Trophoblast cell (in vitro differentiated cells and primary cell): ENCODE measurements at regions not wholly inside any gene's neighbourhood (a gene's known extent, or its start where the extent isn't known, plus 50 kb on each side); places are given as distances from the start of the nearest gene placed in this dataset.

Experiments used
- DNase-seq, 2 donors: peaks; one replicate each; pipeline ENCODE4 v3.0.0-alpha.2; 2016
- H2AFZ ChIP-seq: 2 replicates; pipeline ENCODE4 v1.6.1; 2013; ENCODE audit warnings: low read length, moderate library complexity, mild to moderate bottlenecking; ENCODE audit not compliant: insufficient read depth, poor library complexity
- H2AK5ac ChIP-seq: 2 replicates; pipeline ENCODE4 v1.6.1; 2013; ENCODE audit warnings: mild to moderate bottlenecking, low read length
- H2BK120ac ChIP-seq: 2 replicates; pipeline ENCODE4 v1.6.1; 2013; ENCODE audit warnings: low read length, mild to moderate bottlenecking, moderate library complexity; ENCODE audit not compliant: insufficient read depth, poor library complexity
- H2BK12ac ChIP-seq: 2 replicates; pipeline ENCODE4 v1.6.1; 2013; ENCODE audit warnings: mild to moderate bottlenecking, low read length, moderate library complexity
- H2BK5ac ChIP-seq: 2 replicates; pipeline ENCODE4 v1.6.1; 2013; ENCODE audit warnings: low read length, low read depth, moderate library complexity, mild to moderate bottlenecking; ENCODE audit not compliant: poor library complexity
- H3K14ac ChIP-seq: 2 replicates; pipeline ENCODE4 v1.6.1; 2013; ENCODE audit warnings: mild to moderate bottlenecking, low read length
- H3K18ac ChIP-seq: 2 replicates; pipeline ENCODE4 v1.6.1; 2013; ENCODE audit warnings: mild to moderate bottlenecking, low read length
- H3K23ac ChIP-seq: 2 replicates; pipeline ENCODE4 v1.6.1; 2013; ENCODE audit warnings: low read length
- H3K27ac ChIP-seq: 2 replicates; pipeline ENCODE4 v1.5.1; 2013; ENCODE audit warnings: low read depth, mild to moderate bottlenecking, inconsistent platforms, low read length, moderate library complexity
- H3K27me3 ChIP-seq: 2 replicates; pipeline ENCODE4 v1.6.1; 2013; ENCODE audit warnings: inconsistent platforms, mild to moderate bottlenecking, low read length, moderate library complexity; ENCODE audit not compliant: insufficient read depth
- H3K36me3 ChIP-seq, 2 experiments: 1 replicate in 1 of 2; 2 replicates in 1 of 2; pipeline ENCODE4 v1.6.1; 2013; ENCODE audit warnings: low read length in 2 of 2, mild to moderate bottlenecking in 2 of 2, moderate library complexity in 1 of 2; ENCODE audit not compliant: insufficient read depth in 2 of 2, control insufficient read depth in 1 of 2
- H3K4ac ChIP-seq: 2 replicates; pipeline ENCODE4 v1.6.1; 2013; ENCODE audit warnings: low read depth, mild to moderate bottlenecking, low read length, moderate library complexity
- H3K4me1 ChIP-seq, 2 experiments: 1 replicate in 1 of 2; 2 replicates in 1 of 2; pipeline ENCODE4 v1.6.1; 2013; ENCODE audit warnings: low read length in 2 of 2, mild to moderate bottlenecking in 2 of 2, moderate library complexity in 1 of 2; ENCODE audit not compliant: insufficient read depth in 2 of 2, control insufficient read depth in 1 of 2
- H3K4me2 ChIP-seq: 2 replicates; pipeline ENCODE4 v1.6.1; 2013; ENCODE audit warnings: inconsistent platforms, mild to moderate bottlenecking, low read length, moderate library complexity
- H3K4me3 ChIP-seq: 2 replicates; pipeline ENCODE4 v1.5.1; 2013; ENCODE audit warnings: mild to moderate bottlenecking, low read depth, low read length, inconsistent platforms
- H3K79me1 ChIP-seq: one replicate; pipeline ENCODE4 v1.6.1; 2013; ENCODE audit warnings: low read length
- H3K79me2 ChIP-seq: 2 replicates; pipeline ENCODE4 v1.6.1; 2013; ENCODE audit warnings: low read length, mild to moderate bottlenecking; ENCODE audit not compliant: control insufficient read depth, insufficient read depth, poor library complexity
- H3K9ac ChIP-seq: 2 replicates; pipeline ENCODE4 v1.6.1; 2013; ENCODE audit warnings: mild to moderate bottlenecking, low read length
- H3K9me3 ChIP-seq: 2 replicates; pipeline ENCODE4 v1.6.1; 2013; ENCODE audit warnings: low read depth, mild to moderate bottlenecking, control low read depth, inconsistent platforms, low read length; ENCODE audit not compliant: insufficient read depth
- H4K12ac ChIP-seq: 2 replicates; pipeline ENCODE4 v1.6.1; 2013; ENCODE audit warnings: low read depth, mild to moderate bottlenecking, low read length, moderate library complexity
- H4K8ac ChIP-seq: 2 replicates; pipeline ENCODE4 v1.6.1; 2013; ENCODE audit warnings: low read depth, mild to moderate bottlenecking, low read length, moderate library complexity
- H4K91ac ChIP-seq: one replicate; pipeline ENCODE4 v1.6.1; 2013; ENCODE audit warnings: low read depth, mild to moderate bottlenecking, low read length, moderate library complexity
- WGBS: extraction: QIAGEN DNeasy Blood & Tissue Kit; methylation state at CpG from one replicate; pipeline ENCODE4 v1.1.7; 2013; ENCODE audit warnings: missing lambda C conversion rate; ENCODE audit not compliant: insufficient read length, insufficient coverage; ENCODE audit errors: extremely low coverage; 5-methylcytosine and 5-hydroxymethylcytosine counted together

GRCh38 chr13:57507752-57508463 lies 123.6 kb upstream of the PCDH17 start:
- Histone ChIP-seq H3K4me2 (no peak overlapping the region), H3K4me1 (no peaks in the 10 kb centered on the region), H3K4ac (no peak overlapping the region), H2BK120ac (no peak overlapping the region), H4K91ac (no peak overlapping the region), H3K14ac (no peak overlapping the region), H4K12ac (no peak overlapping the region), H4K8ac (no peak overlapping the region), H2BK12ac (no peak overlapping the region), H2AFZ (no peak overlapping the region), H3K23ac (no peak overlapping the region), H3K9ac (no peak overlapping the region), H2BK5ac (no peak overlapping the region), H3K27ac (no peak overlapping the region), H3K79me2 (no peaks in the 10 kb centered on the region), H3K36me3 (no peaks in the 10 kb centered on the region), H3K4me3 (no peak overlapping the region), H3K27me3 (no peaks in the 10 kb centered on the region), H3K79me1 (no peaks in the 10 kb centered on the region), H3K18ac (no peak overlapping the region), H2AK5ac (no peak overlapping the region), H3K9me3 (no peaks in the 10 kb centered on the region)
- DNase-seq: no peak
- no CpG with 5 or more reads among the region's 3 CpGs for WGBS

- Histone ChIP-seq H4K91ac (no peak overlapping the region), H3K23ac (no peak overlapping the region), H3K4me3 (no peak overlapping the region), H2BK12ac (no peak overlapping the region), H3K4ac (no peak overlapping the region), H2BK120ac (no peak overlapping the region), H3K79me1 (no peaks in the 10 kb centered on the region), H3K9me3 (no peaks in the 10 kb centered on the region), H3K14ac (no peak overlapping the region), H3K27me3 (no peaks in the 10 kb centered on the region), H2AFZ (no peak overlapping the region), H3K9ac (no peak overlapping the region), H3K4me2 (no peak overlapping the region), H3K79me2 (no peaks in the 10 kb centered on the region), H4K8ac (no peak overlapping the region), H3K4me1 (no peaks in the 10 kb centered on the region), H3K18ac (no peak overlapping the region), H2BK5ac (no peak overlapping the region), H4K12ac (no peak overlapping the region), H3K36me3 (no peaks in the 10 kb centered on the region), H2AK5ac (no peak overlapping the region), H3K27ac (no peak overlapping the region)
- DNase-seq: no peak
Observed at GRCh38 chr13:57511603-57512002, 119.9 kb upstream of the PCDH17 start.

- no peak overlapping the region for H2AFZ ChIP-seq
Observed at GRCh38 chr13:57527114-57527735, 104.3 kb upstream of the PCDH17 start.

GRCh38 chr13:57531256-57531655 lies 100.3 kb upstream of the PCDH17 start:
- Histone ChIP-seq H3K79me2 (no peaks in the 10 kb centered on the region), H4K91ac (no peak overlapping the region), H2BK12ac (no peak overlapping the region), H4K12ac (no peak overlapping the region), H3K27me3 (no peaks in the 10 kb centered on the region), H3K4me3 (no peak overlapping the region), H3K23ac (no peak overlapping the region), H4K8ac (no peak overlapping the region), H3K27ac (no peak overlapping the region), H2AK5ac (no peak overlapping the region), H3K9me3 (peaks cover 4% of the 10 kb centered on the region), H3K18ac (no peak overlapping the region), H3K4ac (no peak overlapping the region), H3K14ac (no peak overlapping the region), H3K9ac (no peak overlapping the region), H3K4me1 (no peaks in the 10 kb centered on the region), H2AFZ (no peak overlapping the region), H3K36me3 (peaks cover 3 to 4% of the 10 kb centered on the region in 2 experiments), H2BK5ac (no peak overlapping the region), H3K79me1 (no peaks in the 10 kb centered on the region), H3K4me2 (no peak overlapping the region), H2BK120ac (no peak overlapping the region)
- no peak for DNase-seq

More at GRCh38 chr13:57527114-57527735, 104.3 kb upstream of the PCDH17 start:
- Histone ChIP-seq H3K9ac (no peak overlapping the region), H3K4me3 (no peak overlapping the region), H3K79me2 (no peaks in the 10 kb centered on the region), H4K8ac (no peak overlapping the region), H3K4me1 (no peaks in the 10 kb centered on the region), H3K23ac (no peak overlapping the region), H3K36me3 (no peaks in the 10 kb centered on the region), H3K27ac (no peak overlapping the region), H4K91ac (no peak overlapping the region), H2BK12ac (no peak overlapping the region), H2BK120ac (no peak overlapping the region), H2BK5ac (no peak overlapping the region), H3K79me1 (no peaks in the 10 kb centered on the region), H3K14ac (no peak overlapping the region), H3K27me3 (no peaks in the 10 kb centered on the region), H4K12ac (no peak overlapping the region), H2AK5ac (no peak overlapping the region), H3K4ac (no peak overlapping the region), H3K4me2 (no peak overlapping the region), H3K9me3 (no peaks in the 10 kb centered on the region), H3K18ac (no peak overlapping the region)
- no peak for DNase-seq
- no CpG with 5 or more reads among the region's 1 CpG for WGBS
